ENCODE measurements at regions not wholly inside any gene's neighbourhood (a gene's known extent, or its start where the extent isn't known, plus 50 kb on each side); places are given as distances from the start of the nearest gene placed in this dataset.

DNA sequence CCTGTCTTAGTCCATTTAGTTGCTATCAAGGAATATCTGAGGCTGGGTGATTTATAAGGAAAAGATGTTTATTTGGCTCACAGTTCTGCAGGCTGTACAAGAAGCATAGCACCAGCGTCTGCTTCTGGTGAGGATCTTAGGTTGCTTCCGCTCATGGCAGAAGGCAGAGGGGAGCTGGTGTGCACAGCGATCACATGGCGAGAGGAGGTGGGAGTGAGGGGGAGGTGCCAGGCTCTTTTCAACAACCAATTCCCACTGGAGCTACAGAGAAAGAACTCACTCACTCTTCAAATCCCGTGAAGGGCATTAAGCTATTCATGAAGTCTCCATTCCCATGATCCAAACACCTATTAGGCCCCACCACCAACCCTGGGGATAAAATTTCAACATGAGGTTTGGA lies 371.6 kb downstream of the SH2D4B start:
- TF ChIP-seq, protein P1, sequence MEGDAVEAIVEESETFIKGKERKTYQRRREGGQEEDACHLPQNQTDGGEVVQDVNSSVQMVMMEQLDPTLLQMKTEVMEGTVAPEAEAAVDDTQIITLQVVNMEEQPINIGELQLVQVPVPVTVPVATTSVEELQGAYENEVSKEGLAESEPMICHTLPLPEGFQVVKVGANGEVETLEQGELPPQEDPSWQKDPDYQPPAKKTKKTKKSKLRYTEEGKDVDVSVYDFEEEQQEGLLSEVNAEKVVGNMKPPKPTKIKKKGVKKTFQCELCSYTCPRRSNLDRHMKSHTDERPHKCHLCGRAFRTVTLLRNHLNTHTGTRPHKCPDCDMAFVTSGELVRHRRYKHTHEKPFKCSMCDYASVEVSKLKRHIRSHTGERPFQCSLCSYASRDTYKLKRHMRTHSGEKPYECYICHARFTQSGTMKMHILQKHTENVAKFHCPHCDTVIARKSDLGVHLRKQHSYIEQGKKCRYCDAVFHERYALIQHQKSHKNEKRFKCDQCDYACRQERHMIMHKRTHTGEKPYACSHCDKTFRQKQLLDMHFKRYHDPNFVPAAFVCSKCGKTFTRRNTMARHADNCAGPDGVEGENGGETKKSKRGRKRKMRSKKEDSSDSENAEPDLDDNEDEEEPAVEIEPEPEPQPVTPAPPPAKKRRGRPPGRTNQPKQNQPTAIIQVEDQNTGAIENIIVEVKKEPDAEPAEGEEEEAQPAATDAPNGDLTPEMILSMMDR (IDR thresholded peaks at IDR 0.05), result no peak
- TF ChIP-seq POLR2A (IDR thresholded peaks at IDR 0.05), result no peak

Data from tibial nerve (tissue), 3 donors.